ENCODE measurements at regions not wholly inside any gene's neighbourhood (a gene's known extent, or its start where the extent isn't known, plus 50 kb on each side); places are given as distances from the start of the nearest gene placed in this dataset.

- TF ChIP-seq CTCF (conservative IDR thresholded peaks at IDR 0.05; ENCODE audit: low read depth in 2 of 2) (no peak), POLR2AphosphoS5 (IDR thresholded peaks at IDR 0.05; ENCODE audit: low read depth) (no peak), ZNF114 (CRISPR knock-in tag; IDR thresholded peaks at IDR 0.05) (no peak), EZH2phosphoT487 (IDR thresholded peaks at IDR 0.05; ENCODE audit: unreplicated experiment) (no peak), NANOG (IDR thresholded peaks at IDR 0.05; ENCODE audit: borderline replicate concordance) (no peak), EZH2 (IDR thresholded peaks at IDR 0.05; ENCODE audit: low read depth, unreplicated experiment) (no peak), CREB1 (CRISPR knock-in tag; IDR thresholded peaks at IDR 0.05; ENCODE audit: low read depth) (no peak), STAT1 (IDR thresholded peaks at IDR 0.05; ENCODE audit: unreplicated experiment) (no peak), JUNB (IDR thresholded peaks at IDR 0.05; ENCODE audit: unreplicated experiment) (no peak)
- TF ChIP-seq, protein P1, sequence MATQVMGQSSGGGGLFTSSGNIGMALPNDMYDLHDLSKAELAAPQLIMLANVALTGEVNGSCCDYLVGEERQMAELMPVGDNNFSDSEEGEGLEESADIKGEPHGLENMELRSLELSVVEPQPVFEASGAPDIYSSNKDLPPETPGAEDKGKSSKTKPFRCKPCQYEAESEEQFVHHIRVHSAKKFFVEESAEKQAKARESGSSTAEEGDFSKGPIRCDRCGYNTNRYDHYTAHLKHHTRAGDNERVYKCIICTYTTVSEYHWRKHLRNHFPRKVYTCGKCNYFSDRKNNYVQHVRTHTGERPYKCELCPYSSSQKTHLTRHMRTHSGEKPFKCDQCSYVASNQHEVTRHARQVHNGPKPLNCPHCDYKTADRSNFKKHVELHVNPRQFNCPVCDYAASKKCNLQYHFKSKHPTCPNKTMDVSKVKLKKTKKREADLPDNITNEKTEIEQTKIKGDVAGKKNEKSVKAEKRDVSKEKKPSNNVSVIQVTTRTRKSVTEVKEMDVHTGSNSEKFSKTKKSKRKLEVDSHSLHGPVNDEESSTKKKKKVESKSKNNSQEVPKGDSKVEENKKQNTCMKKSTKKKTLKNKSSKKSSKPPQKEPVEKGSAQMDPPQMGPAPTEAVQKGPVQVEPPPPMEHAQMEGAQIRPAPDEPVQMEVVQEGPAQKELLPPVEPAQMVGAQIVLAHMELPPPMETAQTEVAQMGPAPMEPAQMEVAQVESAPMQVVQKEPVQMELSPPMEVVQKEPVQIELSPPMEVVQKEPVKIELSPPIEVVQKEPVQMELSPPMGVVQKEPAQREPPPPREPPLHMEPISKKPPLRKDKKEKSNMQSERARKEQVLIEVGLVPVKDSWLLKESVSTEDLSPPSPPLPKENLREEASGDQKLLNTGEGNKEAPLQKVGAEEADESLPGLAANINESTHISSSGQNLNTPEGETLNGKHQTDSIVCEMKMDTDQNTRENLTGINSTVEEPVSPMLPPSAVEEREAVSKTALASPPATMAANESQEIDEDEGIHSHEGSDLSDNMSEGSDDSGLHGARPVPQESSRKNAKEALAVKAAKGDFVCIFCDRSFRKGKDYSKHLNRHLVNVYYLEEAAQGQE (IDR thresholded peaks at IDR 0.05; ENCODE audit: unreplicated experiment): no peak
- TF ChIP-seq, protein P2, sequence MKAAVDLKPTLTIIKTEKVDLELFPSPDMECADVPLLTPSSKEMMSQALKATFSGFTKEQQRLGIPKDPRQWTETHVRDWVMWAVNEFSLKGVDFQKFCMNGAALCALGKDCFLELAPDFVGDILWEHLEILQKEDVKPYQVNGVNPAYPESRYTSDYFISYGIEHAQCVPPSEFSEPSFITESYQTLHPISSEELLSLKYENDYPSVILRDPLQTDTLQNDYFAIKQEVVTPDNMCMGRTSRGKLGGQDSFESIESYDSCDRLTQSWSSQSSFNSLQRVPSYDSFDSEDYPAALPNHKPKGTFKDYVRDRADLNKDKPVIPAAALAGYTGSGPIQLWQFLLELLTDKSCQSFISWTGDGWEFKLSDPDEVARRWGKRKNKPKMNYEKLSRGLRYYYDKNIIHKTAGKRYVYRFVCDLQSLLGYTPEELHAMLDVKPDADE (IDR thresholded peaks at IDR 0.05): no peak
Measured at GRCh38 chr5:4553130-4553529, 587.0 kb upstream of the ADAMTS16 start.

All from GM23338 (cell line).